ENCODE measurements at regions not wholly inside any gene's neighbourhood (a gene's known extent, or its start where the extent isn't known, plus 50 kb on each side); places are given as distances from the start of the nearest gene placed in this dataset.

- no peak for TF ChIP-seq CTCF (IDR thresholded peaks at IDR 0.05)
- no peak for TF ChIP-seq POLR2A (IDR thresholded peaks at IDR 0.05)
Measured at GRCh38 chrX:128335671-128336070, 283.5 kb upstream of the ACTRT1 start.

All from Peyer's patch (tissue), 4 donors.